ENCODE measurements at regions not wholly inside any gene's neighbourhood (a gene's known extent, or its start where the extent isn't known, plus 50 kb on each side); places are given as distances from the start of the nearest gene placed in this dataset.
"Not testable (repeated sequence)": the region's sequence is repeated elsewhere in the genome, so short reads cannot be mapped to it uniquely, and the experiment has no call there.

DNA sequence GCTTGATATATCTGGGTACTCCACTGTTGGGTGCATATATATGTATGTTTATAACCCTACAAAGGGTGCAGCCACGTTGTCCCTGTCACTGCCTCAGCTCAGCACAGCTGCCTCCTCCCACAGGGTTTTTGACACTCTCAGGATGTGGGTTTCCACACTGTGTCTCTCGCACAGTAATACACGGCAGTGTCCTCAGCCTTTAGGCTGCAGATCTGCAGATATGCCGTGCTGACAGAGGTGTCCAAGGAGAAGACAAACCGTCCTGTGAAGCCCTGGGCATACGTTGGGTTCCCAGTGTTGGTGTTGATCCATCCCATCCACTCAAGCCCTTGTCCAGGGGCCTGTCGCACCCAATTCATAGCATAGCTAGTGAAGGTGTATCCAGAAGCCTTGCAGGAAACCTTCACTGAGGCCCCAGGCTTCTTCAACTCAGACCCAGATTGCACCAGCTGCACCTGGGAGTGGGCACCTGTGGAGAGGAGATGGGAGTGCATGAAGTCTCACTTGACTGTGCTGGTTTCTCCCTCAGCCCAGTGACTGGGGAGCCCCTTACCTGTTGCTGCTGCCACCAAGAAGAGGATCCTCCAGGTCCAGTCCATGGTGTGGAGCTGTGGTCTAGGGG, 498.7 kb downstream of the TMEM121 start:
- DNase-seq (ENCODE audit: low read depth): no peak
- Histone ChIP-seq H3K36me3 (ENCODE audit: control insufficient read depth, insufficient read depth, low read length) (no peaks in the 10 kb centered on the region), H3K27me3 (ENCODE audit: control insufficient read depth, insufficient read depth, low read length) (no peaks in the 10 kb centered on the region), H3K4me3 (ENCODE audit: low read depth, low read length) (no peak overlapping the region)
- TF ChIP-seq, protein P1, sequence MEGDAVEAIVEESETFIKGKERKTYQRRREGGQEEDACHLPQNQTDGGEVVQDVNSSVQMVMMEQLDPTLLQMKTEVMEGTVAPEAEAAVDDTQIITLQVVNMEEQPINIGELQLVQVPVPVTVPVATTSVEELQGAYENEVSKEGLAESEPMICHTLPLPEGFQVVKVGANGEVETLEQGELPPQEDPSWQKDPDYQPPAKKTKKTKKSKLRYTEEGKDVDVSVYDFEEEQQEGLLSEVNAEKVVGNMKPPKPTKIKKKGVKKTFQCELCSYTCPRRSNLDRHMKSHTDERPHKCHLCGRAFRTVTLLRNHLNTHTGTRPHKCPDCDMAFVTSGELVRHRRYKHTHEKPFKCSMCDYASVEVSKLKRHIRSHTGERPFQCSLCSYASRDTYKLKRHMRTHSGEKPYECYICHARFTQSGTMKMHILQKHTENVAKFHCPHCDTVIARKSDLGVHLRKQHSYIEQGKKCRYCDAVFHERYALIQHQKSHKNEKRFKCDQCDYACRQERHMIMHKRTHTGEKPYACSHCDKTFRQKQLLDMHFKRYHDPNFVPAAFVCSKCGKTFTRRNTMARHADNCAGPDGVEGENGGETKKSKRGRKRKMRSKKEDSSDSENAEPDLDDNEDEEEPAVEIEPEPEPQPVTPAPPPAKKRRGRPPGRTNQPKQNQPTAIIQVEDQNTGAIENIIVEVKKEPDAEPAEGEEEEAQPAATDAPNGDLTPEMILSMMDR (IDR thresholded peaks at IDR 0.05; ENCODE audit: insufficient read depth, low read length, poor library complexity, severe bottlenecking): no peak

GRCh38 chr14:106026026-106026425, 499.6 kb downstream of the TMEM121 start:
- DNase-seq (ENCODE audit: low read depth): no peak
- TF ChIP-seq, protein P1 (IDR thresholded peaks at IDR 0.05; ENCODE audit: insufficient read depth, low read length, poor library complexity, severe bottlenecking): no peak
- H3K36me3 ChIP-seq (ENCODE audit: control insufficient read depth, insufficient read depth, low read length): no peaks in the 10 kb centered on the region
- no peak overlapping the region for H3K4me3 ChIP-seq (ENCODE audit: low read depth, low read length)
- H3K27me3 ChIP-seq (ENCODE audit: control insufficient read depth, insufficient read depth, low read length): no peaks in the 10 kb centered on the region

GRCh38 chr14:106027759-106028158, 501.4 kb downstream of the TMEM121 start:
- not testable (repeated sequence) for H3K4me3 ChIP-seq (ENCODE audit: low read depth, low read length); DNase-seq (ENCODE audit: low read depth); H3K36me3 ChIP-seq (ENCODE audit: control insufficient read depth, insufficient read depth, low read length); H3K27me3 ChIP-seq (ENCODE audit: control insufficient read depth, insufficient read depth, low read length)

- no peaks in the 10 kb centered on the region for H3K36me3 ChIP-seq (ENCODE audit: control insufficient read depth, insufficient read depth, low read length)
- no peak overlapping the region for H3K4me3 ChIP-seq (ENCODE audit: low read depth, low read length)
- H3K27me3 ChIP-seq (ENCODE audit: control insufficient read depth, insufficient read depth, low read length): no peaks in the 10 kb centered on the region
- TF ChIP-seq, protein P1 (IDR thresholded peaks at IDR 0.05; ENCODE audit: insufficient read depth, low read length, poor library complexity, severe bottlenecking): no peak
- no peak for DNase-seq (ENCODE audit: low read depth)
Measured at GRCh38 chr14:106029959-106030358, 503.6 kb downstream of the TMEM121 start.

GRCh38 chr14:106037380-106037779, 511.0 kb downstream of the TMEM121 start:
- Histone ChIP-seq H3K36me3 (ENCODE audit: control insufficient read depth, insufficient read depth, low read length) (no peaks in the 10 kb centered on the region), H3K27me3 (ENCODE audit: control insufficient read depth, insufficient read depth, low read length) (no peaks in the 10 kb centered on the region), H3K4me3 (ENCODE audit: low read depth, low read length) (no peak overlapping the region)
- DNase-seq (ENCODE audit: low read depth): no peak
- TF ChIP-seq, protein P1 (IDR thresholded peaks at IDR 0.05; ENCODE audit: insufficient read depth, low read length, poor library complexity, severe bottlenecking): no peak

- no peak for DNase-seq (ENCODE audit: low read depth)
- H3K4me3 ChIP-seq (ENCODE audit: low read depth, low read length): no peak overlapping the region
- no peaks in the 10 kb centered on the region for H3K27me3 ChIP-seq (ENCODE audit: control insufficient read depth, insufficient read depth, low read length)
- TF ChIP-seq, protein P1 (IDR thresholded peaks at IDR 0.05; ENCODE audit: insufficient read depth, low read length, poor library complexity, severe bottlenecking): no peak
- no peaks in the 10 kb centered on the region for H3K36me3 ChIP-seq (ENCODE audit: control insufficient read depth, insufficient read depth, low read length)
Measured at GRCh38 chr14:106038263-106038662, 511.9 kb downstream of the TMEM121 start.
